K562 (cell line): ENCODE measurements at regions not wholly inside any gene's neighbourhood (a gene's known extent, or its start where the extent isn't known, plus 50 kb on each side); places are given as distances from the start of the nearest gene placed in this dataset.

Experiments used
- ARHGAP35 ChIP-seq: fragments of 450-650 bp; IDR thresholded peaks from 2 replicates; pipeline ENCODE4 v1.6.1; 2018; ENCODE audit not compliant: partially characterized antibody
- HDAC6 ChIP-seq: IDR thresholded peaks from 2 replicates; pipeline ENCODE4 v1.6.1; 2012; ENCODE audit warnings: low read depth, mild to moderate bottlenecking, control low read depth, inconsistent platforms, low read length, moderate library complexity
- NFIC ChIP-seq: fragments of 450-650 bp; IDR thresholded peaks from 2 replicates; pipeline ENCODE4 v1.6.1; 2017; ENCODE audit warnings: mild to moderate bottlenecking, inconsistent platforms
- NFYB ChIP-seq: IDR thresholded peaks from 2 replicates; pipeline ENCODE4 v1.6.1; 2011; ENCODE audit warnings: mild to moderate bottlenecking, moderate library complexity; ENCODE audit not compliant: insufficient read length; ENCODE audit errors: extremely low read depth
- NR1H2 ChIP-seq: sonication (generic); formaldehyde crosslinking; IDR thresholded peaks from 2 replicates; pipeline ENCODE4 v1.4.0; 2020; ENCODE audit warnings: mild to moderate bottlenecking, missing genetic modification reagents
- POLR2A ChIP-seq: fragments of 450-650 bp; conservative IDR thresholded peaks from 2 replicates; pipeline ENCODE4 v1.6.1; 2016
- RAD21 ChIP-seq, 2 experiments: fragments of 250-450 bp in 1 of 2; fragments of 450-650 bp in 1 of 2; sonication (Bioruptor Pico) in 1 of 2; formaldehyde crosslinking in 1 of 2; IDR thresholded peaks in 1 of 2; conservative IDR thresholded peaks in 1 of 2; 2 replicates each; pipeline versions ENCODE4 v1.4.0 to v1.8.0; 2020 to 2022; ENCODE audit warnings: mild to moderate bottlenecking in 2 of 2, moderate library complexity in 1 of 2
- SAP30 ChIP-seq: fragments of 200-600 bp; sonication (generic); IDR thresholded peaks from 2 replicates; pipeline ENCODE4 v1.6.1; 2012; ENCODE audit warnings: borderline replicate concordance, low read depth, mild to moderate bottlenecking, moderate library complexity, low read length, control low read depth, inconsistent platforms; ENCODE audit not compliant: insufficient read depth, poor library complexity, severe bottlenecking
- SLC30A9 ChIP-seq: fragments of 250-450 bp; sonication (Bioruptor Pico); IDR thresholded peaks from 2 replicates; pipeline ENCODE4 v1.8.0; 2022; ENCODE audit warnings: mild to moderate bottlenecking, moderate library complexity
- THRAP3 ChIP-seq: fragments of 450-650 bp; IDR thresholded peaks from 2 replicates; pipeline ENCODE4 v1.6.1; 2016; ENCODE audit warnings: mild to moderate bottlenecking, inconsistent platforms, borderline replicate concordance
- ZNF77 ChIP-seq: fragments of 250-450 bp; sonication (Bioruptor Pico); IDR thresholded peaks from 2 replicates; pipeline ENCODE4 v1.5.0; 2020
- TF ChIP-seq, protein P1 (sequence below), 3 experiments: IDR thresholded peaks in 2 of 3; conservative IDR thresholded peaks in 1 of 3; 2 replicates each; pipeline ENCODE4 v1.5.1; 2011 to 2012; ENCODE audit warnings: low read length in 3 of 3, mild to moderate bottlenecking in 3 of 3, control low read depth in 2 of 3, improper control_type of control experiment in 1 of 3, inconsistent platforms in 1 of 3, low read depth in 1 of 3, mixed read lengths in 1 of 3, moderate library complexity in 1 of 3; ENCODE audit not compliant: insufficient read depth in 2 of 3

DNA sequence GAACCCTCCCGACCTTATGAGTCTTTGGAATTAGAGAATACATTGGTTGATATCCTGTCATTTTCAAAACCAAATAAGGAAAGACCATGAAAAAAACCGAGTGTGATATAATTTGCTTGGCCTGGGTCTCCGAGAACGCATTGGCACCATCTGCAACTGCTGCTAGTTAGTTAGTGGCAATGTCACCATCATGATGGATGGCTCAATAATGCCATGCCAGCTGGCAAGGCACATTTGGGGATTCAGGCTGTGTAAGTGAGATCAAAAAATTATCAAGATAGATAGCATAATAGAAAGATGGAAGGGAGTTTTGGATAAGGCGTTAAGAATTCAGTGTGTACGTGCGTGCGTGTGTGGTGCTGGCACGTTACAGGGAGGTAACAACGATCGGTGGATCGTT is 134.7 kb upstream of the TCERG1L start:
- no peak for TF ChIP-seq HDAC6
- no peak for TF ChIP-seq SLC30A9 (CRISPR knock-in tag)
- no peak for TF ChIP-seq NFYB
- no peak for TF ChIP-seq ZNF77 (CRISPR knock-in tag)
- no peak for TF ChIP-seq ARHGAP35
- no peak for TF ChIP-seq NR1H2 (CRISPR knock-in tag)
- TF ChIP-seq NFIC, result no peak
- no peak for TF ChIP-seq THRAP3
- TF ChIP-seq, protein P1, sequence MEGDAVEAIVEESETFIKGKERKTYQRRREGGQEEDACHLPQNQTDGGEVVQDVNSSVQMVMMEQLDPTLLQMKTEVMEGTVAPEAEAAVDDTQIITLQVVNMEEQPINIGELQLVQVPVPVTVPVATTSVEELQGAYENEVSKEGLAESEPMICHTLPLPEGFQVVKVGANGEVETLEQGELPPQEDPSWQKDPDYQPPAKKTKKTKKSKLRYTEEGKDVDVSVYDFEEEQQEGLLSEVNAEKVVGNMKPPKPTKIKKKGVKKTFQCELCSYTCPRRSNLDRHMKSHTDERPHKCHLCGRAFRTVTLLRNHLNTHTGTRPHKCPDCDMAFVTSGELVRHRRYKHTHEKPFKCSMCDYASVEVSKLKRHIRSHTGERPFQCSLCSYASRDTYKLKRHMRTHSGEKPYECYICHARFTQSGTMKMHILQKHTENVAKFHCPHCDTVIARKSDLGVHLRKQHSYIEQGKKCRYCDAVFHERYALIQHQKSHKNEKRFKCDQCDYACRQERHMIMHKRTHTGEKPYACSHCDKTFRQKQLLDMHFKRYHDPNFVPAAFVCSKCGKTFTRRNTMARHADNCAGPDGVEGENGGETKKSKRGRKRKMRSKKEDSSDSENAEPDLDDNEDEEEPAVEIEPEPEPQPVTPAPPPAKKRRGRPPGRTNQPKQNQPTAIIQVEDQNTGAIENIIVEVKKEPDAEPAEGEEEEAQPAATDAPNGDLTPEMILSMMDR (IDR thresholded peaks at IDR 0.05 in 2 of 3, conservative IDR thresholded peaks at IDR 0.05 in 1 of 3; ENCODE audit: insufficient read depth in 2 of 3, low read depth in 1 of 3, low read length in 3 of 3), result no peak
- no peak for TF ChIP-seq POLR2A
- TF ChIP-seq RAD21 (CRISPR knock-in tag; conservative IDR thresholded peaks at IDR 0.05 in 1 of 2, IDR thresholded peaks at IDR 0.05 in 1 of 2), result no peak
- TF ChIP-seq SAP30, result no peak
